ENCODE measurements at regions not wholly inside any gene's neighbourhood (a gene's known extent, or its start where the extent isn't known, plus 50 kb on each side); places are given as distances from the start of the nearest gene placed in this dataset.
"Not testable (repeated sequence)": the region's sequence is repeated elsewhere in the genome, so short reads cannot be mapped to it uniquely, and the experiment has no call there.

- DNase-seq (ENCODE audit: low spot score), result no peak
Measured at GRCh38 chr3:177476921-177477435, 279.7 kb upstream of the TBL1XR1 start.

- no peak for DNase-seq (ENCODE audit: low spot score)
Measured at GRCh38 chr3:177478170-177478867, 281.0 kb upstream of the TBL1XR1 start.

- DNase-seq (ENCODE audit: low spot score), result no peak
Measured at GRCh38 chr3:177479630-177480029, 282.3 kb upstream of the TBL1XR1 start.

GRCh38 chr3:177481329-177481728 lies 284.0 kb upstream of the TBL1XR1 start:
- DNase-seq (ENCODE audit: low spot score), result no peak

GRCh38 chr3:177482048-177482691 lies 284.9 kb upstream of the TBL1XR1 start:
- no peak for DNase-seq (ENCODE audit: low spot score)

- DNase-seq (ENCODE audit: low spot score), result no peak
Measured at GRCh38 chr3:177483182-177483967, 286.1 kb upstream of the TBL1XR1 start.

GRCh38 chr3:177484206-177484605 lies 286.9 kb upstream of the TBL1XR1 start:
- DNase-seq (ENCODE audit: low spot score), result no peak

- DNase-seq (ENCODE audit: low spot score), result no peak
Measured at GRCh38 chr3:177484926-177485325, 287.6 kb upstream of the TBL1XR1 start.

GRCh38 chr3:177487635-177488186 lies 290.4 kb upstream of the TBL1XR1 start:
- no peak for DNase-seq (ENCODE audit: low spot score)

- DNase-seq (ENCODE audit: low spot score), result no peak
Measured at GRCh38 chr3:177488740-177489139, 291.5 kb upstream of the TBL1XR1 start.

- DNase-seq (ENCODE audit: low spot score), result peak; percentile 95
Measured at GRCh38 chr3:177490626-177491025, 293.3 kb upstream of the TBL1XR1 start.

GRCh38 chr3:177491296-177492032 lies 294.2 kb upstream of the TBL1XR1 start:
- DNase-seq (ENCODE audit: low spot score), result peak; percentile 97

- DNase-seq (ENCODE audit: low spot score), result no peak
Measured at GRCh38 chr3:177493091-177493490, 295.8 kb upstream of the TBL1XR1 start.

- DNase-seq (ENCODE audit: low spot score), result no peak
Measured at GRCh38 chr3:177494216-177494615, 296.9 kb upstream of the TBL1XR1 start.

GRCh38 chr3:177495566-177495965 lies 298.3 kb upstream of the TBL1XR1 start:
- no peak for DNase-seq (ENCODE audit: low spot score)

- DNase-seq (ENCODE audit: low spot score), result no peak
Measured at GRCh38 chr3:177498037-177498857, 301.0 kb upstream of the TBL1XR1 start.

GRCh38 chr3:177499039-177499438 lies 301.8 kb upstream of the TBL1XR1 start:
- DNase-seq (ENCODE audit: low spot score), result not testable (repeated sequence)

- DNase-seq (ENCODE audit: low spot score), result no peak
Measured at GRCh38 chr3:177499779-177500423, 302.6 kb upstream of the TBL1XR1 start.

GRCh38 chr3:177510693-177511216 lies 313.5 kb upstream of the TBL1XR1 start:
- DNase-seq (ENCODE audit: low spot score), result no peak

Measured in pons (tissue), 1 donor.